Neutrophil (primary cell): ENCODE measurements at regions not wholly inside any gene's neighbourhood (a gene's known extent, or its start where the extent isn't known, plus 50 kb on each side); places are given as distances from the start of the nearest gene placed in this dataset.
"Not testable (repeated sequence)": the region's sequence is repeated elsewhere in the genome, so short reads cannot be mapped to it uniquely, and the experiment has no call there.

Experiments
- H3K27ac ChIP-seq: fragments of 200-600 bp; sonication (generic); 2 replicates; pipeline ENCODE4 v1.5.1; 2016; ENCODE audit warnings: mild to moderate bottlenecking, moderate library complexity
- H3K27me3 ChIP-seq: fragments of 200-600 bp; sonication (generic); 2 replicates; pipeline ENCODE4 v1.6.0; 2016; ENCODE audit warnings: mild to moderate bottlenecking
- H3K36me3 ChIP-seq: fragments of 200-600 bp; sonication (generic); 2 replicates; pipeline ENCODE4 v1.5.1; 2017
- H3K4me1 ChIP-seq, 2 experiments: fragments of 200-600 bp in 1 of 2; sonication (generic) in 1 of 2; 1 replicate in 1 of 2; 2 replicates in 1 of 2; pipeline versions ENCODE4 v1.5.1 to v1.6.1; 2013 to 2016; ENCODE audit warnings: low read depth in 1 of 2, low read length in 1 of 2, mild to moderate bottlenecking in 1 of 2, moderate library complexity in 1 of 2; ENCODE audit not compliant: control insufficient read depth in 1 of 2, insufficient read depth in 1 of 2
- H3K4me3 ChIP-seq, 2 experiments: fragments of 200-600 bp in 1 of 2; sonication (generic) in 1 of 2; 1 replicate in 1 of 2; 2 replicates in 1 of 2; pipeline ENCODE4 v1.5.1; 2013 to 2016; ENCODE audit warnings: low read depth in 1 of 2, low read length in 1 of 2, mild to moderate bottlenecking in 1 of 2, moderate library complexity in 1 of 2
- H3K9me3 ChIP-seq: fragments of 200-600 bp; sonication (generic); 2 replicates; pipeline ENCODE4 v1.5.1; 2016
- TF ChIP-seq, protein P1 (sequence below): fragments of 200-600 bp; sonication (generic); IDR thresholded peaks from 2 replicates; pipeline ENCODE4 v1.5.1; 2016; ENCODE audit warnings: antibody characterized with exemption

DNA sequence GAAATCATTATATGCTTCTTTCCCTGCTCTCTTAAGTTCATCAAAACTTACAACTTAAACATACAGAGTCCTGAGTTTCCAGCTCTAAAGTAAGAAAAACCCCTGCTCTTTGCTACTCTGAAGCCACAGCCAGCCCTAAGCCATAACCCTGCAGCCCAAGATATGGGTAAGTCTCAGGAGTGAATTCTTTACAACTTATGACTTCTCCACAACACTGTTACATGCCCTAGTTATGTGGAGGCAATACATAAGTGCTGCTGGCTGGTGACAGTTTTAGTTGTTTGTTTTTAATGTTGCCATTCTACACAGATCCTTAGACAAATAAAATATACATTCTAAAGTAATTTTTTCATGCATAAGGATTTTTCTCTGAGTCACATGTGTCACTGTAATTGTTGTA lies 100.2 kb downstream of the FBXO8 start:
- Histone ChIP-seq H3K4me1 (no peaks in the 10 kb centered on the region), H3K9me3 (no peaks in the 10 kb centered on the region), H3K27ac (no peak overlapping the region), H3K27me3 (peaks cover 23% of the 10 kb centered on the region), H3K36me3 (no peaks in the 10 kb centered on the region), H3K4me3 (no peak overlapping the region)
- TF ChIP-seq, protein P1, sequence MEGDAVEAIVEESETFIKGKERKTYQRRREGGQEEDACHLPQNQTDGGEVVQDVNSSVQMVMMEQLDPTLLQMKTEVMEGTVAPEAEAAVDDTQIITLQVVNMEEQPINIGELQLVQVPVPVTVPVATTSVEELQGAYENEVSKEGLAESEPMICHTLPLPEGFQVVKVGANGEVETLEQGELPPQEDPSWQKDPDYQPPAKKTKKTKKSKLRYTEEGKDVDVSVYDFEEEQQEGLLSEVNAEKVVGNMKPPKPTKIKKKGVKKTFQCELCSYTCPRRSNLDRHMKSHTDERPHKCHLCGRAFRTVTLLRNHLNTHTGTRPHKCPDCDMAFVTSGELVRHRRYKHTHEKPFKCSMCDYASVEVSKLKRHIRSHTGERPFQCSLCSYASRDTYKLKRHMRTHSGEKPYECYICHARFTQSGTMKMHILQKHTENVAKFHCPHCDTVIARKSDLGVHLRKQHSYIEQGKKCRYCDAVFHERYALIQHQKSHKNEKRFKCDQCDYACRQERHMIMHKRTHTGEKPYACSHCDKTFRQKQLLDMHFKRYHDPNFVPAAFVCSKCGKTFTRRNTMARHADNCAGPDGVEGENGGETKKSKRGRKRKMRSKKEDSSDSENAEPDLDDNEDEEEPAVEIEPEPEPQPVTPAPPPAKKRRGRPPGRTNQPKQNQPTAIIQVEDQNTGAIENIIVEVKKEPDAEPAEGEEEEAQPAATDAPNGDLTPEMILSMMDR = no peak

DNA sequence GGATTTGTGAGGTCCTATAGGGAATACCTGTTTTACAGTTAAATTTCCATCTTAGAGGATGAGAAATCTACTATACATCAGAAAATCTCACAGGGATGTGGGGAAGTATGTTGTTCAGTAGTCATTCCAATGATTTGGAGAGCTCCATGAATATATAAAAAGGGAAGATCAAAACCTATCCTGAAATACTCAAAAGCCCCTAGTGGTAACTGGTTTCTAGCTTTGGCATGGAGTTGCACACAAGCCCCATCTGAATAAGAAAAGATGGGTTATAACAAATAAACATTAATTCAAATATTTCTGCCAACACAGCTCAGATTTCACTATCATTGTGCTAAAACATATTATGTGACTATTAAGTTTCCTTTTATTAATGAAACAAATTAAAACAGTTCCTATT lies 101.6 kb downstream of the FBXO8 start:
- peaks cover 33% of the 10 kb centered on the region for H3K27me3 ChIP-seq
- H3K27ac ChIP-seq = no peak overlapping the region
- H3K4me1 ChIP-seq = no peaks in the 10 kb centered on the region
- no peaks in the 10 kb centered on the region for H3K36me3 ChIP-seq
- TF ChIP-seq, protein P1 = no peak
- H3K9me3 ChIP-seq = no peaks in the 10 kb centered on the region
- H3K4me3 ChIP-seq = no peak overlapping the region

DNA sequence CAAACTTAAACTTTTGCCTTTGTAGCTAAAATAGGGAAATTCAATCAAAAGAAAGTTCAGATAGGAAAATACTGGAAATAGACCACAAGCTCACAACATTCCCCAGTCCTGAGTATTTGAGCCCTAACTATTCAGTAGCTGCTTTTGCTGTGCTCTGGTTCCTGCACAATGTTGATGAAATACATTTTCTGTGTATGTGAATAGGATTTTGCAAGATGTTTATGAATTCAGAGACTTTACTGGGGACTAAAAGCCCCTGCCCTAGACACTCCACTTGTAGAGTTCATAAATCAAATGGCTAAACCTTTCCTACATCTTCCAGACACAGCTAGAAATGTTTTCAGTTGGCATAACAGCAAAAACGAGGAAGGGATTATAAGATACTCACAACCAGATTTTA lies 105.9 kb downstream of the FBXO8 start:
- no peaks in the 10 kb centered on the region for H3K9me3 ChIP-seq
- no peak overlapping the region for H3K4me3 ChIP-seq
- H3K27me3 ChIP-seq = peaks cover 27% of the 10 kb centered on the region
- no peak overlapping the region for H3K27ac ChIP-seq
- H3K4me1 ChIP-seq = no peaks in the 10 kb centered on the region
- no peaks in the 10 kb centered on the region for H3K36me3 ChIP-seq
- TF ChIP-seq, protein P1 = no peak

DNA sequence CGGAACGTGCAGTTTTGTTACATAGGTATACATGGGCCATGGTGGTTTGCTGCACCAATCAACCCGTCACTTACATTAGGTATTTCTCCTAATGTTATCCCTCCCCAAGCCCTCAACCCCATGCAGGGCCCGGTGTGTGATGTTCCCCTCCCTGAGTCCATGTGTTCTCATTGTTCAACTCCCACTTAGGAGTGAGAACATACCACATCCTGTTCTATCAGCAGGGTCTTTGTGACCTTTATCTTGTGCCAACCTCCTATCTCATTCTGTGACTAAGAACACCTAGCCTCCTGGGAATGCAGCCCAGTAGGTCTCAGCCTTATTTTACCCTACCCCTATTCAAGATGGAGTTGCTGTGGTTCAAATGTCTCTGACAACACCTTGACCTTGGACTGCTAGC lies 107.6 kb downstream of the FBXO8 start:
- H3K9me3 ChIP-seq, H3K36me3 ChIP-seq, H3K4me1 ChIP-seq, H3K27ac ChIP-seq, H3K4me3 ChIP-seq: not testable (repeated sequence)
- H3K27me3 ChIP-seq = peaks cover 32% of the 10 kb centered on the region

DNA sequence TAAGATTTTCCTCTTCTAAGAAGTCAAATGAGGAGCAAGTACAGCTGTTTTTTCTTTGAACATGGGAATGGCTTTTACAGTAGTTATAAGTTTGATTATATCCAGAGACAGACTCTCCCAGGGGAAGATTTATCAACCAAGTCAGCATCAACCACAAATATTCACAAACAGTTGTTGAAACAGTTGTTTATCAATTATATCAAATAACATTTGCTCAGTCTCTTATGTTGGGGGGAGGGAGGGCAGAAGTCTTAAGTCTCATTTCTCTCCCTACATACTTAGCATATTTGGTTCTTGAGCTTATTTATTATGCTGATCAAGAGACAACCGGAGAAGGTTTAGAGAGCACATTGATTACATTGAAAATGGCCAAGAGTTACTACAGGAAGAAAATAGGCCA lies 110.1 kb downstream of the FBXO8 start:
- Histone ChIP-seq H3K27ac (no peak overlapping the region), H3K4me3 (no peak overlapping the region), H3K27me3 (peaks cover 26% of the 10 kb centered on the region), H3K36me3 (no peaks in the 10 kb centered on the region), H3K4me1 (no peaks in the 10 kb centered on the region), H3K9me3 (no peaks in the 10 kb centered on the region)
- TF ChIP-seq, protein P1 = no peak

DNA sequence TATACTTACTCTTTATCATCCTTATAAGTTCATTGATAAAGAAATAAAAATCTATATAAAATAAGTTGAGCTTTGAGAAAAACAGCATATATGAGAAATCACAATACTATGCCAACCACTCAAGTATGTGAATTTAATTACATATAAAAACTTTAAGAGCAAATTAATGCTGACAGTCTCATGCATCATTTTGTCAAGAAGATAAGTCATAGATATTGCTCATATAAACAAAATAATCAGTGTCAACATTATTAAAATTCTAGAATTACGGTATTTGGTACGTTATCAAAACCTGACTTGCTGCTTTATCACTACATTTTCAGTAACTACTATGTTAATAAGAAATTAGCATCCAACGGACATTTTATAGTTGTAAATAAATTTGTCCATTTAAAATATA lies 111.2 kb downstream of the FBXO8 start:
- TF ChIP-seq, protein P1 = no peak
- no peaks in the 10 kb centered on the region for H3K9me3 ChIP-seq
- no peak overlapping the region for H3K4me3 ChIP-seq
- no peaks in the 10 kb centered on the region for H3K36me3 ChIP-seq
- H3K4me1 ChIP-seq = no peaks in the 10 kb centered on the region
- H3K27ac ChIP-seq = no peak overlapping the region
- H3K27me3 ChIP-seq = peaks cover 17% of the 10 kb centered on the region
